ENCODE measurements at regions not wholly inside any gene's neighbourhood (a gene's known extent, or its start where the extent isn't known, plus 50 kb on each side); places are given as distances from the start of the nearest gene placed in this dataset.

DNA sequence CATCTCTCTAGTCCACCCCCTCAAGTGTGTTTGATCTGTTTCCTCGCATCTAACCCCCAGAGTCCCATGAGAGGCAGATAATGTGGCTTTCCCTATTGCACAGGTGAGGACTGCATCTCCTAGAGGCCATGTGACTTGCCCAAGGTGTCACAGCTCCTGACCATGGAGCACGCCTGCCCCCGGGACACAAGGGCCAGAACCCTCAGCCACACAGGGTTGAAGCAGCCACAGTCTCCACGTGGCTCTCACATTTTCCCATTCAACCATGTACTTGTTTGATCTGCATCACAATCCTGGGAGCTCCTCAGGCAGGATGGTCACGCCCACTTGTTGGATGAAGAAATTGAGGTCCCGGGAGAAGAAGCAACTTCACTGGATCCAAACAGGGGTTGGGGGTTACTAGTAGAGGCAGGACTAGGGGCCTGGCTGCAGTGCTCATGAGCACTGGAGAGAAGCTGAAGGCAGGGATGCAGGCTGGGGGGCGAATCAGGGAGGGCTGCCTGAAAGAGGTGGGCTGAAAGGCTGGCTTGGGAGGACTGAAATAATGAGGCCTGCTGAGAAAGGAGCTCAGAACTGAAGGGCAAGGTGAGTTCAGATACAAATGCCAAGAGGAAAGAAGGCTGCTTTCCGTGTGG lies 207.9 kb downstream of the PTPRU start:
- TF ChIP-seq RFX5 (IDR thresholded peaks at IDR 0.05; ENCODE audit: low read depth, low read length) (no peak), SIN3A (IDR thresholded peaks at IDR 0.05; ENCODE audit: low read depth, low read length) (no peak), TARDBP (IDR thresholded peaks at IDR 0.05; ENCODE audit: borderline replicate concordance) (no peak), HCFC1 (IDR thresholded peaks at IDR 0.05; ENCODE audit: low read length) (no peak), SUPT20H (IDR thresholded peaks at IDR 0.05; ENCODE audit: borderline replicate concordance, control insufficient read depth, low read depth, low read length) (no peak), ATF7 (IDR thresholded peaks at IDR 0.05; ENCODE audit: low read depth) (no peak), YBX1 (IDR thresholded peaks at IDR 0.05) (no peak), DPF2 (IDR thresholded peaks at IDR 0.05) (no peak), KLF5 (IDR thresholded peaks at IDR 0.05; ENCODE audit: partially characterized antibody) (no peak), NRF1 (conservative IDR thresholded peaks at IDR 0.05; ENCODE audit: low read depth, low read length) (no peak), IKZF2 (IDR thresholded peaks at IDR 0.05) (no peak), ZNF24 (IDR thresholded peaks at IDR 0.05) (no peak), BCL11A (IDR thresholded peaks at IDR 0.05; ENCODE audit: low read depth, low read length) (no peak), FOS (IDR thresholded peaks at IDR 0.05; ENCODE audit: borderline replicate concordance, extremely low read depth, insufficient read length) (no peak)
- TF ChIP-seq, protein P1, sequence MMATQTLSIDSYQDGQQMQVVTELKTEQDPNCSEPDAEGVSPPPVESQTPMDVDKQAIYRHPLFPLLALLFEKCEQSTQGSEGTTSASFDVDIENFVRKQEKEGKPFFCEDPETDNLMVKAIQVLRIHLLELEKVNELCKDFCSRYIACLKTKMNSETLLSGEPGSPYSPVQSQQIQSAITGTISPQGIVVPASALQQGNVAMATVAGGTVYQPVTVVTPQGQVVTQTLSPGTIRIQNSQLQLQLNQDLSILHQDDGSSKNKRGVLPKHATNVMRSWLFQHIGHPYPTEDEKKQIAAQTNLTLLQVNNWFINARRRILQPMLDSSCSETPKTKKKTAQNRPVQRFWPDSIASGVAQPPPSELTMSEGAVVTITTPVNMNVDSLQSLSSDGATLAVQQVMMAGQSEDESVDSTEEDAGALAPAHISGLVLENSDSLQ (IDR thresholded peaks at IDR 0.05) = no peak
- TF ChIP-seq, protein P2, sequence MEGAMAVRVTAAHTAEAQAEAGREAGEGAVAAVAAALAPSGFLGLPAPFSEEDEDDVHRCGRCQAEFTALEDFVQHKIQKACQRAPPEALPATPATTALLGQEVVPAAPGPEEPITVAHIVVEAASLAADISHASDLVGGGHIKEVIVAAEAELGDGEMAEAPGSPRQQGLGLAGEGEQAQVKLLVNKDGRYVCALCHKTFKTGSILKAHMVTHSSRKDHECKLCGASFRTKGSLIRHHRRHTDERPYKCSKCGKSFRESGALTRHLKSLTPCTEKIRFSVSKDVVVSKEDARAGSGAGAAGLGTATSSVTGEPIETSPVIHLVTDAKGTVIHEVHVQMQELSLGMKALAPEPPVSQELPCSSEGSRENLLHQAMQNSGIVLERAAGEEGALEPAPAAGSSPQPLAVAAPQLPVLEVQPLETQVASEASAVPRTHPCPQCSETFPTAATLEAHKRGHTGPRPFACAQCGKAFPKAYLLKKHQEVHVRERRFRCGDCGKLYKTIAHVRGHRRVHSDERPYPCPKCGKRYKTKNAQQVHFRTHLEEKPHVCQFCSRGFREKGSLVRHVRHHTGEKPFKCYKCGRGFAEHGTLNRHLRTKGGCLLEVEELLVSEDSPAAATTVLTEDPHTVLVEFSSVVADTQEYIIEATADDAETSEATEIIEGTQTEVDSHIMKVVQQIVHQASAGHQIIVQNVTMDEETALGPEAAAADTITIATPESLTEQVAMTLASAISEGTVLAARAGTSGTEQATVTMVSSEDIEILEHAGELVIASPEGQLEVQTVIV (IDR thresholded peaks at IDR 0.05; ENCODE audit: borderline replicate concordance, partially characterized antibody) = no peak
- TF ChIP-seq, protein P3, sequence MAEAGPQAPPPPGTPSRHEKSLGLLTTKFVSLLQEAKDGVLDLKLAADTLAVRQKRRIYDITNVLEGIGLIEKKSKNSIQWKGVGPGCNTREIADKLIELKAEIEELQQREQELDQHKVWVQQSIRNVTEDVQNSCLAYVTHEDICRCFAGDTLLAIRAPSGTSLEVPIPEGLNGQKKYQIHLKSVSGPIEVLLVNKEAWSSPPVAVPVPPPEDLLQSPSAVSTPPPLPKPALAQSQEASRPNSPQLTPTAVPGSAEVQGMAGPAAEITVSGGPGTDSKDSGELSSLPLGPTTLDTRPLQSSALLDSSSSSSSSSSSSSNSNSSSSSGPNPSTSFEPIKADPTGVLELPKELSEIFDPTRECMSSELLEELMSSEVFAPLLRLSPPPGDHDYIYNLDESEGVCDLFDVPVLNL (IDR thresholded peaks at IDR 0.05; ENCODE audit: low read depth, low read length) = no peak
- DNase-seq (ENCODE audit: low read depth, low spot score) (no peak), ATAC-seq (no peak), FAIRE-seq (no peak)
- H4K20me1 ChIP-seq (ENCODE audit: control insufficient read depth, insufficient read depth) = no peaks in the 10 kb centered on the region
- no peak overlapping the region for H3K4me2 ChIP-seq (ENCODE audit: control insufficient read depth, insufficient read depth)
- no TSS peak for BruUV-seq (replicated peaks)
- WGBS (ENCODE audit: insufficient coverage, insufficient replicate concordance, low lambda C conversion rate, missing lambda C conversion rate) = 27% methylated on average over 8 of the region's 8 CpGs
- no peak overlapping the region for H2AFZ ChIP-seq (ENCODE audit: control insufficient read depth, low read depth, low read length)
- ChIA-PET POLR2A (no interaction called here), CTCF (no interaction called here), SMC1A (ENCODE audit: uncharacterized antibody, unreplicated experiment) (interaction anchor here (0.6 kb wide), 1 partner anchor 90 kb away, joined by 3 read pairs; no protein-coding TSS in a partner anchor), RAD21 (ENCODE audit: unreplicated experiment) (no interaction called here)
- no peak overlapping the region for H3K27ac ChIP-seq (ENCODE audit: control insufficient read depth, insufficient read depth)
- no peak overlapping the region for H3K4me3 ChIP-seq
- no peaks in the 10 kb centered on the region for H3K79me2 ChIP-seq (ENCODE audit: control insufficient read depth, insufficient read depth, low read length)
- no peak overlapping the region for H3K9ac ChIP-seq (ENCODE audit: control insufficient read depth, insufficient read depth, low read length)
- no peaks in the 10 kb centered on the region for H3K9me3 ChIP-seq (replicated peaks; ENCODE audit: control insufficient read depth, insufficient read depth, low read length)
- H3K36me3 ChIP-seq (ENCODE audit: control insufficient read depth in 2 of 2, insufficient read depth in 2 of 2, low read length in 1 of 2) = no peaks in the 10 kb centered on the region
- no peaks in the 10 kb centered on the region for H3K4me1 ChIP-seq (ENCODE audit: control insufficient read depth, insufficient read depth, low read length)
- intact Hi-C loops (cut with micrococcal nuclease; ENCODE audit: unreplicated experiment) (no loop called here), in situ Hi-C loops (cut with MboI) (no loop called here)
- H3K27me3 ChIP-seq (replicated peaks in 1 of 2; ENCODE audit: control insufficient read depth in 2 of 2, insufficient read depth in 2 of 2, low read length in 1 of 2) = peaks cover 0 to 2% of the 10 kb centered on the region in 2 experiments; a peak in 2 of 4 replicates
